ENCODE measurements at regions not wholly inside any gene's neighbourhood (a gene's known extent, or its start where the extent isn't known, plus 50 kb on each side); places are given as distances from the start of the nearest gene placed in this dataset.

DNA sequence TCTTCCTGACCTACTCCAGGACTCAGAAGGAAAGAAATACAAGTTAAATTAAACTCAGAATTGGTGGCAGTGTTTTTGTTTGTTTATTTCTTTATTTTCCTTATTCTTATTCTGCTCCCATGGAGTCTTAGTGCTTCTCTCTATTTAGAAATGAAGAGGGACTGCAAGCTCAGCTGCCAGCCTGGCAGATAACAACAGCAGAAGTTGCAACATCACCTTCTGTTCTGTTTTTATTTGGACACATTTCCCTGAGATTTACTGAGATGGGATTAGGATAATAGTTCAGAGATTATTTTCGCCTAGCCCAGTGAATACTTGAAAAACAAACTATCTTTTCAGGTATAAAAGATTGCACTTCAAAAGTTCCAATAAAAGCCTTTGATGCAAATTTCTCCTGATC is 70.4 kb upstream of the DTNA start:
- no peak for DNase-seq (ENCODE audit: low read depth in 3 of 3)

GRCh38 chr18:34640276-34640675 is 69.8 kb upstream of the DTNA start:
- DNase-seq (ENCODE audit: low read depth in 3 of 3): no peak

DNA sequence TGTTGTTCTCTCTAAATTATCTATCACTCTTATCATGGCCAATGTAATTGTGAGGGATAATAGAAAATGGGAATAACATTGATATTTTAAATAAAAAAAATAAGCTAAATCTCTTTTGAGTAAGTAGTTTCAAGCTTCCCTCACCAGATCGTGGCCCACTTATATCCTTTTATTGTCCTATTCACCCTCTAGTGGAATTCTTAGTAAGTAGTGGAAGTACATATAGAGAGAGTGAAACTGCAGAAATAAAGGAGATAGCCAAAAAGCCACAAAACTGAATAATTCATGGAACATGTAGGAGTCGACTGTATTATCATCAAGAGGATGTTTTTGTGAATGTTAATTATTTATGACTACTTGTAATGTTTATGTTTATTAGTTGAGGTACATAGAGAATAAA is 66.1 kb upstream of the DTNA start:
- no peak for DNase-seq (ENCODE audit: low read depth in 3 of 3)

GRCh38 chr18:34647251-34647650 is 62.8 kb upstream of the DTNA start:
- no peak for DNase-seq (ENCODE audit: low read depth in 3 of 3)

DNA sequence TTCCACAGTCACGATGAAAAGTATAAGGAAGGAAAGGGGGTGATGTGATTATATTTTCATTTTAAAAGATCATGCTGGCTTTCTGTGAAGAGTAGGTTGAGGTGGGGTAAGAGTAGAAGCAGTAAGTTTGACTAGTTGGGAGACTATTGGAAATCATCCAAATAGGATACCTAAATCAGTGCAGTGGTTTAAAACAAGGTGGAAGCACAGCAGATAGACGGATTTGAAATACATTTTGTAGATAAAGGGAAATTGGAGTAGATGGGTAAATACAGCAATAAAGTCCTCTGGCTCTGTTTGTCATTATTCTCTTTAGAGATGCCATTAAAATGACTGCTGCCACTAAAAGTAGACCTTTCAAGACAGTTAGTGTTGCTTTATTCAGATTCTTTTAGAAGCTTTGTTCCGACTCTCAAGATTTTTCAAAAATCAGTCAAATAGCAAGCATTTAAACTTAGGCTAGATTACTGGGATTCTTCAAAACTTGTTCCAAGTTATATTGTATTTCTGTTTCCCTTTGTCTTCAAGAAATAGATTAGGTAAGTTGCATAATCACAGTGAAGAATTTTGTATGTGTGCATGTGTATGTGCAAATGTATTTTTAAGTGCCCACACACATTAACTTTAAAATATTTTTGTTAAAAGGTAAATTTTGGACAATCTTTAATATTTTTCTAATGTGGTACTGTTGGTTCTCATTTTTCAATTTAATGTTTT is 61.7 kb upstream of the DTNA start:
- DNase-seq (ENCODE audit: low read depth in 3 of 3): no peak

DNA sequence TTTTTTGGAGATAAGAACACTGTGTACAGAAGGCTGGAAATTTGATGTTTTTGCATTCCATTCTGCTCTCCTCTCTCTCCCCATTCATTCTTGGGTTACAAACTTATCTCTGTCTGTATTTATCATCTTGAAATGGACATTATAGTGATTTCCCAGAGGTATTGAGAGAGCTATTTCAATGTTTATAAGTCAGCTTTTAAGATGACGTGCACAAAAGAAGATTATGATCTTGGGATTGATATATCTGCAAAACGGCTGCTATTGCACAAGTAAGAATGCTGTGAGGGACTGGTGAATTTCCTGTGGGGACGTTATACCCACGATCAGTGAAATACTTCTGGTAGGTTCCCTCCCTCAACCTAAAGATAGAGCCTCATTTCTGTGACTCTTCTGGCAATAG is 61.0 kb upstream of the DTNA start:
- no peak for DNase-seq (ENCODE audit: low read depth in 3 of 3)

DNA sequence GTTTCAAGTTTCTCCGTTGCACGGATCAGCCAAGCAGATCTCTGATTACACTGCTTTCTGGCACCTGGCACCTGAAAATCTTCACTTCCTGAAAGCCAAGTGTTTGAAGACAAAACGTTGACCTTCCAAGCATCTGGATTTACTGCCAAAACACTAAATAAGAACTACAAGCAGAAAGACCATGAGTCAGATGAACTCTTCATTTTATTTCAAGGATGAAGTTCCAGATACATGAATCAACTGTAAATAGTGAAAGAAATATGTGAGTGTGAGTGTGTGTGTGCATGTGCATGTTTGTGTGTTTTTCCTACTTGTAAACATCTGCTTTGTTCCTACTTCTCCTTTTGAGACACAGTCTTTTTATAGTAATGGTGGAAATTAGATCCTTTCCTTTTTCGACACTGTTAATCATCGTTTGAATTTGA is 60.0 kb upstream of the DTNA start:
- DNase-seq (ENCODE audit: low read depth in 3 of 3): no peak

GRCh38 chr18:34651586-34652369 is 58.3 kb upstream of the DTNA start:
- DNase-seq (ENCODE audit: low read depth in 3 of 3): no peak

- no peak for DNase-seq (ENCODE audit: low read depth in 3 of 3)
Observed at GRCh38 chr18:34655131-34655530, 55.0 kb upstream of the DTNA start.

GRCh38 chr18:34657860-34658500 is 52.1 kb upstream of the DTNA start:
- no peak for DNase-seq (ENCODE audit: low read depth in 3 of 3)

DNA sequence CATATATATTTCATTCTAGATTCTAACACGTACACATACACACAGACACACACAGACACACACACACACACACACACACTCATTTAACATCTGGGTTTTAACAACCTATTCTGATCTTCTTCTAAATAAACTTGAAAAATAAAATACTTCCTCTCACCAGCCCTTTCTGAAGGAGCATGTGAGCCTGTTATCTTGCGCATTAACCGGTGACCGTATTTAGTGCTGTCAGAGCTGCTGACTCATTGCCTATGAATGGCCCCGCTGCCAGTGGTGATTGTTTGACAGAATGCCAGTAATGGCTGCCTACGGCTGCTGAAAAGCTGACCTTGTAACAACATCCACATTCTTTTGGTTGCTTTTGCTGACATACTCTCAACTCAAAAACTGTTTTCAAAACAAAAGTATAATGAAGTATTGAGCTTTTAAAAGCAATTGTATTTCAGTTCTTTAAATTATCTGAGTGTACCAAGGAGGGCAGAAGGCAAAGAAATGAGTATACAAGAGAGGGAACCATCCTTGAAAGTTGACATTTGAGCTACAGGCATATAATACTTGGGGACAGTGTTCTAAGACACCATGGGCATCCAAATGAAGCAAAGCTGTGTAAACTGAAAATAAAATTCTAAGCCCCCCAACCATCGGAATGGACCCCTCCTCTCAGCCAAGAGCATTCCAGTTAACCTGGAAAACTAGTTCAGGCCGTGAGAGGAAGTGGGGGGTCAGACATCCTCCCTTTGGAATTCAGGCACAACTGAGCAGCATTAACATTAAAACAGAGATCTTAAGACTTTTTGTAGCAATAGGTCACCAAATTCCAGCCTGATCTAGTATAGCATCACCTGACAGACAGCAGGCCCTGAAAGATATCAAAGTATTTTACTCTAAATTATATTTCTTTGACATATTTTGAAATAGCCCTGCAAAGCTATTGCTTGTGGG is 50.2 kb upstream of the DTNA start:
- DNase-seq (ENCODE audit: low read depth in 3 of 3): no peak
